Esophagus muscularis mucosa (tissue), 4 donors: ENCODE measurements at regions not wholly inside any gene's neighbourhood (a gene's known extent, or its start where the extent isn't known, plus 50 kb on each side); places are given as distances from the start of the nearest gene placed in this dataset.

Experiments
- DNase-seq: peaks from one replicate; pipeline ENCODE4 v3.0.0-alpha.2; 2017; ENCODE audit errors: extremely low spot score
- H3K27ac ChIP-seq, 4 donors: fragments of 200-600 bp; sonication (generic); replicated peaks in 1 of 4; 1 replicate in 3 of 4; 2 replicates in 1 of 4; pipeline ENCODE4 v1.5.1; 2016 to 2019; ENCODE audit warnings: mild to moderate bottlenecking in 1 of 4
- H3K27me3 ChIP-seq, 4 donors: fragments of 200-600 bp; sonication (generic); one replicate each; pipeline versions ENCODE4 v1.5.1 to v1.6.0; 2016 to 2019
- H3K36me3 ChIP-seq, 4 donors: fragments of 200-600 bp; sonication (generic); one replicate each; pipeline ENCODE4 v1.5.1; 2016 to 2019
- H3K4me1 ChIP-seq, 4 donors: fragments of 200-600 bp; sonication (generic); one replicate each; pipeline ENCODE4 v1.5.1; 2016 to 2019
- H3K4me3 ChIP-seq, 4 donors: fragments of 200-600 bp; sonication (generic); 1 replicate in 2 of 4; 2 replicates in 2 of 4; pipeline ENCODE4 v1.5.1; 2016 to 2019; ENCODE audit warnings: mild to moderate bottlenecking in 4 of 4, moderate library complexity in 1 of 4
- H3K9me3 ChIP-seq, 4 donors: fragments of 200-600 bp; sonication (generic); 1 replicate in 3 of 4; 2 replicates in 1 of 4; pipeline ENCODE4 v1.5.1; 2016 to 2019
- CTCF ChIP-seq, 3 experiments: fragments of 200-600 bp in 2 of 3; fragments of 450-650 bp in 1 of 3; sonication (generic) in 2 of 3; IDR thresholded peaks; one replicate each; pipeline ENCODE4 v1.5.1; 2017 to 2019; ENCODE audit warnings: antibody characterized with exemption in 3 of 3, mild to moderate bottlenecking in 2 of 3, moderate library complexity in 1 of 3
- EP300 ChIP-seq: sonication (generic); formaldehyde crosslinking; IDR thresholded peaks from one replicate; pipeline ENCODE4 v1.6.1; 2017; ENCODE audit warnings: antibody characterized with exemption
- POLR2A ChIP-seq: fragments of 450-650 bp; IDR thresholded peaks from one replicate; pipeline ENCODE4 v1.6.1; 2017; ENCODE audit warnings: antibody characterized with exemption, moderate library complexity, mild to moderate bottlenecking, low read depth
- POLR2AphosphoS5 ChIP-seq, 2 donors: sonication (generic); formaldehyde crosslinking; IDR thresholded peaks; one replicate each; pipeline ENCODE4 v1.6.1; 2017; ENCODE audit warnings: antibody characterized with exemption in 2 of 2
- WGBS: methylation state at CpG from one replicate; pipeline ENCODE4 v1.1.5; 2018; 5-methylcytosine and 5-hydroxymethylcytosine counted together
- intact Hi-C: fragments of 100-400 bp; cut with DNase I; formaldehyde crosslinking; loops from one replicate; pipeline ENCODE4 v1.15.1; 2023

- no peak overlapping the region for H3K4me3 ChIP-seq
- TF ChIP-seq POLR2AphosphoS5 (IDR thresholded peaks at IDR 0.05) (no peak), POLR2A (no peak), EP300 (no peak), CTCF (IDR thresholded peaks at IDR 0.05) (no peak)
- H3K9me3 ChIP-seq: no peaks in the 10 kb centered on the region
- H3K27me3 ChIP-seq: no peaks in the 10 kb centered on the region
- intact Hi-C loops: no loop called here
- H3K4me1 ChIP-seq: no peaks in the 10 kb centered on the region
- WGBS: 87% methylated on average over 4 of the region's 4 CpGs
- H3K27ac ChIP-seq: no peak overlapping the region
- DNase-seq: no peak
- no peaks in the 10 kb centered on the region for H3K36me3 ChIP-seq
Measured at GRCh38 chr5:58346041-58346440, 113.8 kb downstream of the PLK2 start.

- H3K4me3 ChIP-seq: no peak overlapping the region
- no peak for DNase-seq
- no peaks in the 10 kb centered on the region for H3K27me3 ChIP-seq
- no peaks in the 10 kb centered on the region for H3K4me1 ChIP-seq
- TF ChIP-seq POLR2A (no peak), POLR2AphosphoS5 (IDR thresholded peaks at IDR 0.05) (no peak), CTCF (IDR thresholded peaks at IDR 0.05) (no peak)
- no peaks in the 10 kb centered on the region for H3K36me3 ChIP-seq
- intact Hi-C loops: no loop called here
- no peak overlapping the region for H3K27ac ChIP-seq
- WGBS: 73% methylated on average over 2 of the region's 2 CpGs
- H3K9me3 ChIP-seq: no peaks in the 10 kb centered on the region
Measured at GRCh38 chr5:58341476-58341875, 118.4 kb downstream of the PLK2 start.

GRCh38 chr5:58335518-58335917 is 124.4 kb downstream of the PLK2 start:
- no peak overlapping the region for H3K27ac ChIP-seq
- H3K27me3 ChIP-seq: no peaks in the 10 kb centered on the region
- no peak overlapping the region for H3K4me3 ChIP-seq
- TF ChIP-seq EP300: no peak
- TF ChIP-seq POLR2AphosphoS5 (IDR thresholded peaks at IDR 0.05): no peak
- TF ChIP-seq POLR2A: no peak
- TF ChIP-seq CTCF (IDR thresholded peaks at IDR 0.05): no peak
- intact Hi-C loops: no loop called here
- no peak for DNase-seq
- H3K4me1 ChIP-seq: no peaks in the 10 kb centered on the region
- H3K36me3 ChIP-seq: no peaks in the 10 kb centered on the region
- no peaks in the 10 kb centered on the region for H3K9me3 ChIP-seq

- intact Hi-C loops: no loop called here
- TF ChIP-seq EP300: no peak
- TF ChIP-seq POLR2A: no peak
- TF ChIP-seq CTCF (IDR thresholded peaks at IDR 0.05): no peak
- no peak for TF ChIP-seq POLR2AphosphoS5 (IDR thresholded peaks at IDR 0.05)
- no peaks in the 10 kb centered on the region for H3K4me1 ChIP-seq
- no peak overlapping the region for H3K4me3 ChIP-seq
- H3K27ac ChIP-seq: no peak overlapping the region
- H3K27me3 ChIP-seq: no peaks in the 10 kb centered on the region
- no peak for DNase-seq
- no peaks in the 10 kb centered on the region for H3K9me3 ChIP-seq
- no peaks in the 10 kb centered on the region for H3K36me3 ChIP-seq
Measured at GRCh38 chr5:58334035-58334434, 125.9 kb downstream of the PLK2 start.

GRCh38 chr5:58330781-58331180 is 129.1 kb downstream of the PLK2 start:
- Histone ChIP-seq H3K27me3 (no peaks in the 10 kb centered on the region), H3K4me3 (no peak overlapping the region), H3K36me3 (no peaks in the 10 kb centered on the region), H3K9me3 (no peaks in the 10 kb centered on the region), H3K4me1 (no peaks in the 10 kb centered on the region), H3K27ac (no peak overlapping the region)
- 98% methylated on average over 2 of the region's 2 CpGs for WGBS
- no peak for TF ChIP-seq EP300
- TF ChIP-seq POLR2A: no peak
- no peak for TF ChIP-seq CTCF (IDR thresholded peaks at IDR 0.05)
- no peak for TF ChIP-seq POLR2AphosphoS5 (IDR thresholded peaks at IDR 0.05)
- no peak for DNase-seq
- intact Hi-C loops: no loop called here
